SK-N-SH (cell line): ENCODE measurements at regions not wholly inside any gene's neighbourhood (a gene's known extent, or its start where the extent isn't known, plus 50 kb on each side); places are given as distances from the start of the nearest gene placed in this dataset.

Source experiments
- CHD2 ChIP-seq: fragments of 150-350 bp; IDR thresholded peaks from 2 replicates; pipeline ENCODE4 v1.6.1; 2018; ENCODE audit warnings: low read length; ENCODE audit not compliant: partially characterized antibody
- EZH2phosphoT487 ChIP-seq: fragments of 200-600 bp; sonication (generic); IDR thresholded peaks from 2 replicates; pipeline ENCODE4 v1.6.1; 2017; ENCODE audit warnings: low read depth, mixed run types, mild to moderate bottlenecking, antibody characterized with exemption, moderate library complexity, borderline replicate concordance
- FOSL2 ChIP-seq: IDR thresholded peaks from 2 replicates; pipeline ENCODE4 v1.4.0; 2012; ENCODE audit warnings: low read depth, mild to moderate bottlenecking, moderate library complexity, borderline replicate concordance
- GABPA ChIP-seq: IDR thresholded peaks from 2 replicates; pipeline ENCODE4 v1.4.0; 2012; ENCODE audit warnings: low read depth, mild to moderate bottlenecking
- MAX ChIP-seq: IDR thresholded peaks from 2 replicates; pipeline ENCODE4 v1.4.0; 2012; ENCODE audit warnings: low read depth
- MXI1 ChIP-seq: IDR thresholded peaks from 2 replicates; pipeline ENCODE4 v1.6.1; 2012; ENCODE audit warnings: mild to moderate bottlenecking, low read depth, low read length, improper control_type of control experiment
- POLR2AphosphoS5 ChIP-seq: IDR thresholded peaks from 2 replicates; pipeline ENCODE4 v1.6.1; 2012; ENCODE audit warnings: low read depth, low read length
- TAF1 ChIP-seq: IDR thresholded peaks from 2 replicates; pipeline ENCODE4 v1.6.1; 2012; ENCODE audit warnings: low read depth, mild to moderate bottlenecking, low read length, moderate library complexity, borderline replicate concordance
- YY1 ChIP-seq: IDR thresholded peaks from 2 replicates; pipeline ENCODE4 v1.4.0; 2012; ENCODE audit warnings: low read depth, mild to moderate bottlenecking
- TF ChIP-seq, protein P1 (sequence below): fragments of 150-350 bp; IDR thresholded peaks from 2 replicates; pipeline ENCODE4 v1.6.1; 2017; ENCODE audit warnings: antibody characterized with exemption, low read length, low read depth, borderline replicate concordance
- TF ChIP-seq, protein P2 (sequence below): fragments of 200-600 bp; sonication (generic); IDR thresholded peaks from 2 replicates; pipeline ENCODE4 v1.6.1; 2017; ENCODE audit warnings: antibody characterized with exemption, mild to moderate bottlenecking, moderate library complexity

- TF ChIP-seq, protein P1, sequence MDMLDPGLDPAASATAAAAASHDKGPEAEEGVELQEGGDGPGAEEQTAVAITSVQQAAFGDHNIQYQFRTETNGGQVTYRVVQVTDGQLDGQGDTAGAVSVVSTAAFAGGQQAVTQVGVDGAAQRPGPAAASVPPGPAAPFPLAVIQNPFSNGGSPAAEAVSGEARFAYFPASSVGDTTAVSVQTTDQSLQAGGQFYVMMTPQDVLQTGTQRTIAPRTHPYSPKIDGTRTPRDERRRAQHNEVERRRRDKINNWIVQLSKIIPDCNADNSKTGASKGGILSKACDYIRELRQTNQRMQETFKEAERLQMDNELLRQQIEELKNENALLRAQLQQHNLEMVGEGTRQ: no peak
- no peak for TF ChIP-seq CHD2
- TF ChIP-seq POLR2AphosphoS5: no peak
- TF ChIP-seq, protein P2, sequence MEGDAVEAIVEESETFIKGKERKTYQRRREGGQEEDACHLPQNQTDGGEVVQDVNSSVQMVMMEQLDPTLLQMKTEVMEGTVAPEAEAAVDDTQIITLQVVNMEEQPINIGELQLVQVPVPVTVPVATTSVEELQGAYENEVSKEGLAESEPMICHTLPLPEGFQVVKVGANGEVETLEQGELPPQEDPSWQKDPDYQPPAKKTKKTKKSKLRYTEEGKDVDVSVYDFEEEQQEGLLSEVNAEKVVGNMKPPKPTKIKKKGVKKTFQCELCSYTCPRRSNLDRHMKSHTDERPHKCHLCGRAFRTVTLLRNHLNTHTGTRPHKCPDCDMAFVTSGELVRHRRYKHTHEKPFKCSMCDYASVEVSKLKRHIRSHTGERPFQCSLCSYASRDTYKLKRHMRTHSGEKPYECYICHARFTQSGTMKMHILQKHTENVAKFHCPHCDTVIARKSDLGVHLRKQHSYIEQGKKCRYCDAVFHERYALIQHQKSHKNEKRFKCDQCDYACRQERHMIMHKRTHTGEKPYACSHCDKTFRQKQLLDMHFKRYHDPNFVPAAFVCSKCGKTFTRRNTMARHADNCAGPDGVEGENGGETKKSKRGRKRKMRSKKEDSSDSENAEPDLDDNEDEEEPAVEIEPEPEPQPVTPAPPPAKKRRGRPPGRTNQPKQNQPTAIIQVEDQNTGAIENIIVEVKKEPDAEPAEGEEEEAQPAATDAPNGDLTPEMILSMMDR: no peak
- no peak for TF ChIP-seq MAX
- no peak for TF ChIP-seq EZH2phosphoT487
- TF ChIP-seq TAF1: no peak
- TF ChIP-seq YY1: no peak
- TF ChIP-seq MXI1: no peak
- no peak for TF ChIP-seq GABPA
- TF ChIP-seq FOSL2: no peak
Measured at GRCh38 chr7:95700917-95701316, 71.4 kb upstream of the DYNC1I1 start.
